HK-2 (cell line): ENCODE measurements at regions not wholly inside any gene's neighbourhood (a gene's known extent, or its start where the extent isn't known, plus 50 kb on each side); places are given as distances from the start of the nearest gene placed in this dataset.

Experiments
- DNase-seq: peaks from one replicate; pipeline ENCODE4 v3.0.0-alpha.2; 2018; ENCODE audit not compliant: unreplicated experiment

- no peak for DNase-seq
Observed at GRCh38 chr7:131616487-131617200, 60.2 kb upstream of the PODXL start.

GRCh38 chr7:131613909-131614308 lies 57.5 kb upstream of the PODXL start:
- no peak for DNase-seq

GRCh38 chr7:131610007-131610406 lies 53.6 kb upstream of the PODXL start:
- DNase-seq: no peak

DNA sequence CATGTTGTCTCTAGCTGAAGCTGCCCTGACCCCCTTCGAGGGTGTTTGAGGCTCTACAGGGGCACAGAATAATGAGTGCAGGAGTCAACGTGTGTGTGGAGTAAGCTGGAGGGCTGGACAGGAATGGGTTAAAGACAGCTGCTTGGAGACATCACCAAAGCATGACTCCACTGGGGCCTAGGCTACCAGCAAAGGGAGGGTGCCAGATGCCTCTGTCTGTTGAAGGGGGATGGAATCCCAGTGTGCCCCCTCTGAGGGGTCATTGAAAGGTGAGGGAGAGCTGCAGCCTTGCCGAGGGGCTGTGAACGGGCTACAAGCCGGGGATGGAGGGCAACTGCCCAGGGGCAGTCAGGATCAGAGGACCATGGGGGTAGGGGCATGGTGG lies 51.7 kb upstream of the PODXL start:
- DNase-seq: no peak

GRCh38 chr7:131607291-131608115 lies 51.1 kb upstream of the PODXL start:
- no peak for DNase-seq

GRCh38 chr7:131606346-131607290 lies 50.2 kb upstream of the PODXL start:
- DNase-seq: no peak
